ENCODE measurements at regions not wholly inside any gene's neighbourhood (a gene's known extent, or its start where the extent isn't known, plus 50 kb on each side); places are given as distances from the start of the nearest gene placed in this dataset.

DNA sequence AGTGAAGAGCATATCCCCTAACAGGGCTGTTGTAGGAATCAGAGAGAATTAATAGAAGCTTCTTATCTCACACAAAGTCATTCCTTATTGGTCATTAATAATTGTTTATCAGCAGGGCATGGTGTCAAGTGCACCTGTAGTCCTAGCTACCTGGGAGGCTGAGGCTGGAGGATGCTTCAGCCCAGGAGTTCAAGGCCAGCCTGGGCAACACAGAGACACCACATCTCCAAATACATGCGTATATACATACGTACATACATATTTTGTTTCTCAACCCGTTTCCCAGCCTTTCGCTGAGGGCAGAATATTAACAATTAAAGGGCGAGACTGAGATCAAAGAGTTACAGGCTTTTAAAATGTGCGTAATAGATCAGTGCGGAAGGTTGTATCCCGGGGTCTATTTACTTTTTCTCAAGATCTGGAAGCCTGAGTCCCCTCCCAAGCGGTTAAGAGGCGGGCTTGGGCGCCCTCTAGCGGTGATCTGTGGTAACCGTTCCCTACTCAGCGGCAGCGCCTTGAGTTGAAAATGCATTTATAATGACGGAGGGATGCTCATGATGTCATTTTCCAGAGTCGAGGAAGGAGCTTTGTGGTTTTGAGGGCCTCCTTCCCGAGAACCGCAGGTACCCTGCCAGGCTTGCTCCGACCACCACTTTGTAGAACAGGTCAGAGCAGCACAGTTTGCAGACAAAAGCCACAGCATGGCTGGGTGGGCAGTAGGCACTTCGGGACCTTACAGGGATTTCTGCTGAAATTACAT, 169.6 kb upstream of the GPR12 start:
- DNase-seq, result peak; percentile 15

DNA sequence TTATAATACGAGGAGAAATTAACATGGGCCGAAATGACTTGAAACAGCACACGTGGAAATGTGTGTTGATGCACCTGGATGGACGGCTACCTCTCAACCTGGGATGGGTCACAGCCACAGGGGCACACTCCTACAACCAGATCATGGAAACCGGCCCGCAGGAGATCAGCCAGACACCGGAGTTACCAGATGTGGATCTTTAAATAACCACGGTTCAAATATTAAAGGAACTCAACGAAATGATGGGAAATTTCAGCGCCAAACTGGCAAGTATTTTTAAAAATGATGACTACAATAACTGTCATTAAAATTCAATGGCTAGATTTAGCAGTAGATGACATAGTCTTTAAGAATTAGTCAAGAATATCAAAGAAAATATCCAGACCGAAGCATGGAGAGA, 166.9 kb upstream of the GPR12 start:
- DNase-seq, result no peak

DNA sequence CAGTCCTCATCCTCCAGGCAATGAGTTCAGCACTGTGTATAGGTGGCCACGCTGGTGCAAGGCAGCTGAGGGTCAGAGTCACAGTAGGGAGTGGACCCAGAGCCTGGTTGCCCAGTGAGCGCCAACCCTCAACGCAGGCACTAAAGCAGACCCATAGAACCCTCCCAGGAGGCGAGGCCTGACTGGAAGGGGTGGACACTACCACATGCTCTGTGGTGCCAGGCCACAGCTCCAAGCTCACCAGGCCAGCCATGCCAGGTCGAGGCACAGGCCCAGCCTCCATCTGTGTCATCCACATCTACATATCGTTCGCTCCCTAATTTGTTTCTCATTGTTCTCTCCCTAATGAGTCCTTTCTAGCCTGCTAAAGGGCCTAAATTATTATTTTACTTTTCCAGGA, 165.8 kb upstream of the GPR12 start:
- no peak for DNase-seq

DNA sequence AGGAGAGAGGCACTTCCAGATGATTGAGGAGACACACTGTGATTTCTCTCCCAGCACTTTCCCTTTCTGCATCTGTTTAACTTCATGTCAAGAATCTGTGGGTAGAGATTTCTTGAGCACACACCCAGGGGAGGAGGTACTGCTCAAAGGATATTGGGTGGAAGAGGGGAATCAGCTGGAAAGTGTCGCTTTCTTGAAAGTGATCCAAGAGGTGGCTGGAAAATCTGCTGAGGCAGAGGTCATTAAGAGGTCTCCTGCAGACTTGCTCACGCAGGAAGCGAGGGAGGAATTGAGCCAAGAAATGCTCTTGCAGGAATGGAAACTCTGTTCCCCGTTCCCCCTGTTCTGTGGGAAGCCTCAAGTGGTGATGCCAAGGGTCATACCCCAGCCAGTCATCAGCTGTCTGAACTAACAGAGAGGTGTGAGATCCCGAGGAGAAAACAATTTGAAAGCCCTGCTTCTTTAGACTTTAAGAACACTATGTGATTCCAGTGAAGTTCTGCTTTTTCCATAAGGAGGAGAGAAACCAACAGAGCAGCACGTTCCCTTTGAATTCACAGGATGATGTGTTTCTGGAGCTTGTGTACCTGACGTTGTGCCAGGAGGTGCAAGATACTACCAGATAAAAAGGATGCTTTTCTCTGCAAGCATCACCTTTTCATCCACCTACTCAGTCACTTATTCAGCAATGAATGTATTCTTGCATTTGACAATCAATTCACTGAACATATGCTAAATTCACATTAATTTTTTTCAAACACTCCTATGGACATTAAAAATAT, 163.4 kb upstream of the GPR12 start:
- no peak for DNase-seq

DNA sequence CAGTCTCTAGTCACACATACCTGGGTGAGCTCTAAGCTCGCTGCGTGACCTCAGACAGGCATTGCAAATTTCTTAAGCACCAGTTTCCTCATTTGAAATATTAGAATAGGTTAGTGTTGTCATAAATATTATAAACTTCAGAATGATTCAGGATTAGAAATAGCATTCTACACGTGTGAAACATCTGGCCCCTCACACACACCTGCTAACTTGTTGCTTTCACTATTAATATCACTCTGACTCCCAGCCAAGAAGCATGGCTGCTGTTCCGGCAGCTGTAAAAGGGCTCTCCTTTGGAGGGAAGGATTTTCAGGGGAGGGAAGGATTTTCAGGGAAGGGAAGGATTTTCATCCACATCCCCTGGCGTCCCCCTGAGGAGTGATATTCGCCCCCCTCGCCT, 161.3 kb upstream of the GPR12 start:
- no peak for DNase-seq

DNA sequence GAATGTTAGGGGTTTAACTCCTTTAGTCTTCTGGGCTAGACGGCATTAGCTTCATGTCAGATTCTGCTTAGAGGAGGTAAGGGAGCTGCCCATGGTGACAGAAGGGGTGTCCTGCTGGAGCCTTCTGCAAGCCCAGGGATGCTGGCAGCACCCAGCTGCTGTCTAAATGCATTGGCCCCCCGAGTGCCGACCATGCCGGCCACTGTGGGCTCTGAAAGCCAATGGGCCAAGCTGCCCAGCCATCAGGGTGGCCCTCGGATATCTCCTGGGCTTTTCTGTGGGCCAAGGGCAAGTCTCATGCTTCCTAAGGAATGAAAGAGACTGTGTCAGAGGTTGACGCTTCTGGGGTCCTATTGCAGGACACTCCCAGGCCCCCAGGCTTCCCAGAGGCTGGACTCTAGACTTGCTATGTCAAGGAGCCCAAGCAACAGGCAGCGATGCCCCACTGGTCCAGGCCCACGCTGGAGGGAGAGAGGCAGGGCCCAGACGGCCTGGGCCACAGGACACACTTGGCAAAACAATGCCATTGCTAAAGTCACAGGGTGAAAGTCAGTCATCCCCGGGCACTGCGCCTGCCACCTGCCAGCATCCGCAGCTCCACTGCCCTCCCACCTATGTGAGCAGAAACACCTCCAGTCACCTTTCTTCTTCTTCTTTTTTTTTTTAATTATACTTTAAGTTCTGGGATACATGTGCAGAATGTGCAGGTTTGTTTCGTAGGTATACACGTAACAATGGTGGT, 160.2 kb upstream of the GPR12 start:
- DNase-seq, result no peak

DNA sequence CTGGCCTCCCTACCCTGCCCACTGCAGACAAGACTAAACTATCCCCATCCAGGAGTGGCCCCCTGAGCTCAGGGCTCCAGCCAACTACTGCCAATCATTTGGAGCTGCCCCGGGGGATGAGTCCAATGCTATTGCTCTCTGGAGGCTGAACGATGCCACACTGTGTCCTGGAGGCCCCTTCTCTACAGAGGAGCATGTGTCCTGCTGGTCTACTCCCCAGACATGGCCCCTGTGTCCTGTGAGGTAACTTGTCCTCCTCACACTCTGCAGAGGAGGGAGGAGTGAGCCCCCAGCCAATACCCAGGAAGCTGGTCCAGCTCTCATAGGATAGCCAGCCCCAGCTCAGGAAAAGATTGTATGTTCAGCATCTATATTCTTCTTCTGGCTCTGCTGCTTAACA, 159.1 kb upstream of the GPR12 start:
- no peak for DNase-seq

DNA sequence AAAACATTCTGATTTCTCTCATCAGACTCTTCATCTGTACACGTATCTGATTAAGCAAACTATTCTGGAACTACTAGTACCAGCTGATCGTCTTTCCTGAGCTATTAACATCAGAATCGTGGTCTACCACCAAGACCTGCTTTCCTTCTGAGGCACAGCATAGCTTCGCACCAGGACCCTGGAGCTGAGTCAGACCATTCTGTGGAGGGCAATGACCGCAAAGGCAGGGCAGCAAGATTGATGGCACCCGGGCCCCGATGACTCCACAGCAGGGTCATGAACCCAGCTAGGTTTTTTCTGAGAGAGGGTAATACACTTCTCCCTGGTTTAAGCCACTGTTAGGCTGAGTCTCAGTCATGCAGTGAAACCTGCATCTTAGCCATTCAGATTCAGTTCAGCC, 158.7 kb upstream of the GPR12 start:
- no peak for DNase-seq

DNA sequence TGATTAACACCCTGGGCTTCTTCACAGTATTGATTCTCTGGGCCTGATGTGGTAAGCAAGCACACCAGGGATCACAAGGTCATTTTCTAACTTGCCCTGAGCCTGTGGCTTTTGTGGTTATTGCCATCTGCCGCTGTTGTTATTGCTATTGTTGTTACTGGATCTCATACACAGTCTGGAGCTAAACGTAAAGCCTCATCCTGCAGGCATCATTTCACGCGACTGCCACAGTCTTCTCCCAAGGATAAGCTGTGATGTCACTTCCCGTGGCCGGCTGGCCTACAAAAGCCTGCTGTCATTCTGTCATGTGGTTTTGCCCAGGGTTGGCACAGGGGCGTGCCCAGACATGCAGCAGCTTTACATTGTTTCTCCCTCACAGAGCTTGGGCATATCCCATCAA, 154.0 kb upstream of the GPR12 start:
- peak; percentile 41 for DNase-seq

DNA sequence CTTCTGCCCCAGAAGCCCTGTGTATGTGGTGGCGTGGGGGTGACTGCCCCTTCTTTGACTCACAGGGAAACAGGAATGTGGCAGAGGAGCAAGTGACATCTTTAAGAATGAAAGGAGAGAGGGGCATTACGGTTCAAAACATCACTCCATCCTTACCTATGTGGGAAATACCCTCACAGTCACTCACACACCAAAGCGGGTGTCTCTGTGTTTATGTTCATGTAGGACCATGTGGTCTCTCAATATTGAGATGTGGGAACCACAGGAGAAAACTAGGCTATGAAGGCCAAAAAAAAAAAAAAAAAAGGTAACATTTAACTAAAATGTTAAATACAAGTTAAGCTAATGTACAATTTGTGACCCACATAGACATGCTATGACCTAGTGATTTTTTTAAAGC, 153.6 kb upstream of the GPR12 start:
- no peak for DNase-seq

DNA sequence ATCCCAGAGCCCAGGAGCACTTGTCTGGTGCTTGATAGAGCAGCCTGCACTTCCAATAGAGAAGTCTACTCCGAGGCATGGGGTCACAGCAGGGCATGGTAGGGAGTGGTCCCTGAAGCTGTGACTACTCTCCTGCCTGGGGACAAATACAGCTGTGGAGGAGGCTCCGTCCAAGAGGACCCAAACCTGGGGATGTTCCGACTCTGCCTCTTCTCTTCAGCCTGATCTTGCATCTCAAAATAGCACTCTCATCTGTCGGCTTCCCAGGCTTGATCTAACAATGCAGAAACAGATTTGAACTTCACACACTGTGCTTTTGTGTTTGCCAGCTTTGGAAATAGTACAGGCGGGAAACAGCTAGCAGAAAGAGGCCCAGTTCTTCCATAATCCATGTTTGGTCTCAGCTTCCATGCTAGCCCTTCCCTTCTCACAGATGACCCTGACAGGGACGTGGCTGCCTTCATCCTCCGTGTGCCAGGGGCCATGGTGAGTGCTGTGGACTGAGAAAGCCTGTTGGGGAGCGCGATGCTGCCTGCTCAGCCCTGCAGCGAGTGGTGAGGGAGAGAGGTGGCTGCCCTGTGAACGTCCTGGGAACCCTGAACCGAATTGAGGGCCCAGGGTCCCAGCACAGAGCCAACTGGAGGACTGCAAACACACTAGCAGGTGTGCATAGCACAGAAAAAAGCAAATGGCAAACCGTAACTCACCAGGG, 150.3 kb upstream of the GPR12 start:
- no peak for DNase-seq

DNA sequence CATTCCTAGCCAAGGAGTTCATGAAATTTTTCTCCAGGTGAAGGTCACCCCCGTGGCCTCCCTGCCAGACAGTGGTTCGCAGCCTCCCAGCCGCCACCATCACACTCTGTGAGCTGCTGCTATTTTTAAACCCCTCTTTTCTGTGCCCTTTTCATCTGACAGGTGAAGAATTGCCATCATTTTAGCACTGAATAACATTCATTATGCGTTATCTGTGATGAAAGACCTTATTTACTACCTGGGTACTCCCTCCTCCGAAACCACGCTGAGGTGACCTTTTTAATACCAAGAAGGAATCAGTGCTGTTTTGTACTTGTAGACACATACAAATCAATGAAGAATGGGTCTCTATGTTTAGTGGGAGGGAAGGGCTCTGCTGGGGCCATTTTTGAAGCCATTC, 148.9 kb upstream of the GPR12 start:
- no peak for DNase-seq

DNA sequence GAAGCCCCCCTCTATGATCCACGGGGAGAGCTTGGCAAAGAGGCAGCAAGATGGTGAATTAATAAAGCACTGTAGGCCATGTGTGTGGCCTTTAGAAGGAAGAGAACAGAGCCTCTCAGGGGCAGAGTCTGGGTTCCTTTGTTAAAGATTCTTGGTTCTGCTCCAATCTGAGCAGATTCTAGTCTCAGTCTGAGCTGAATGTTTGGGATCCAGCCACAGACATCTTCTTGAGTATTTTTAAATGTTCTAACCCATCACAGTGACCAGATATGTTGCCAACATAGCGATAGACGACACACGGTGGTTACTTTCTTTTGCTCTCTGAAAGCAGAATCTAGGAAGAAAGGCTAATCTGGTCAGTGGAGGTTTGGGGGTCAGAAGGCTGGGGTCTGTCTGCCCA, 147.5 kb upstream of the GPR12 start:
- DNase-seq, result no peak

DNA sequence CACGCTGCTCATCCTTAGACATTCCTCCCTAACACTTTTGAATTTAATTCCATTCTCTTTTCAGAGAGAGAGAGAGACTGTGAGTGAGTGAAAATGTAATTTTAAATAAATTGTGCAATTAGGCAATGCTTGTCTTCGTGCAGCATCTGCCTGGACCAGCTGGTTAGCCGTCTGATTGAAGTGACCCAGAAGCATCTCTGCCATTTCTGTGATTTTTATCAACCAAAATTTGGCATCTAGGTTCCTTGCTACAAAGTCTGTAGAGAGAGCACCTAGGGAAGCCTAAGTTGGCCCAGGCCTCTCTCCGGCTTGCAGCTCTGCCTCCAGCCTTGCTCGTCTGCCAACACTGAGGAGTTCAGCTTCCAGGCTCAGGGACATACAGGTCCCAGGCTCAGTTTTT, 138.6 kb upstream of the GPR12 start:
- no peak for DNase-seq

DNA sequence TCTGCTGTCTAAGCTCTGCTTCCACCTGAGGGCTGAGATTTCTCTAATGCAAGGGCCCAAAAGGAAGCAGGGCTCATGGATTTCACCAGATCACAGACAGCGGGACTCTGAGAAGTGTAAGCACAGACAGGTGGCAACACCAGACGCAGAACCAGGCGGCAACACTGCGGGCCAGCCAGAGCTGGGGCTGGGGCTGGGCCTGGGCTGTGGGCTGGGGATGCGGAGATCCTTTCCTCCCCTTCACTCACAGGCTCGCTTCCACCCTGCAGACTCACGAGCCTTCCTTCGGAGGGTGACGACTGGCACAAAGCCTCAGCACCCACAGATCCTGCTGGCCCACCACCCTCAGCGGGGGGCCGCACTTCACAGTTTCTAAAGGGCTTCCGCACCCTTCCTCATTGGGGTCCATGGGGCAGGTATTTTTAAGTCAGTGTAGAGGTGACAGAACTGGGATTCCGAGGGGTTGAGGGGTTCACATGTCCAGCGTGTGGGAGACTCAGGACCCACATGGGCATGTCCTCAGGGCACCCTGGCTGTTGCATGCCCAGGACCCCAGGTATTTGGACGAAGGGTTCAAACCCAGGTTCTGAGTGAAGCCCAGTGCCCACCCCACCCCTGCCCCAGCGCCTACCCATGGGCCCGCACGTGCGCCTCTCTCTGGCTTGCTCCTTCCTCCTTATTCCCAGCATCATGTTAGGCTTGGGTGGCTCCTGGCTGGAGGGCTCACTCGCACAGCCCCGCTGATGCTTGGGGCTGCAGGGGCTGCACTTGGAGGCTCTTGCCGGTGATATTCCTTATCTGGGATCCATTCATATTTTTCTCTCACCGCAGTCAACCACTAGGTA, 137.3 kb upstream of the GPR12 start:
- DNase-seq, result no peak

DNA sequence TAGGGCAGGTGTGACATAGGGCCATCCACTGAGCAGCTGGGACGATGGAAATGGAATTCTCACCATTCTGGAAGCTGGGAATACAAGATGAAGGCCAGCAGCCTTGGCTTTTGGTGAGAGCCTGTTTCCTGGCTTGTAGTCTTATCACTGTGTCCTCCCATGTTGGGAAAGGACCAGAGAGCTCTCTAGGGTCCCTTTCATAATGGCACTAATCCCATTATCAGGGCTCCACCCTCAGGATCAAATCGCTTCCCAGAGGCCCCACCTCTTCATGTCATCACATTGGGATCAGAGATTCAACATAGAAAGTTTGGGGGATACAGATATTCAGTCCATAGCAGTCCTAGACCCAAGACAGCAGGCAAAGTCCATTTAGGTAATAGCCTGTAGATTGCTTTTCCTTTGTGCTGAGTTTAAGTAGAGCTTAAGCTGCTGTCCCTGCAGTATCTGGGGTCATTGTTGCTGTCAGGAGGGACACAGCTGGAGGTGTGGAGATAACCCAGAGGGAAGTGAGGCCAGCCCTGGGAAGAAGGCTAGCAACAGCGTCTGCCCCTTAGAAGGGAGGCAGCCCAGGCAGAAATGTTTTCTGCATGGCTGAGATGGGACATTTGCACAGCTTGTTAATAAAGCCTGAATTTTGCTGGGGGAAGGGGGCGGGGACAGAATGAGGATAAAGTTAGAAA, 136.5 kb upstream of the GPR12 start:
- no peak for DNase-seq

DNA sequence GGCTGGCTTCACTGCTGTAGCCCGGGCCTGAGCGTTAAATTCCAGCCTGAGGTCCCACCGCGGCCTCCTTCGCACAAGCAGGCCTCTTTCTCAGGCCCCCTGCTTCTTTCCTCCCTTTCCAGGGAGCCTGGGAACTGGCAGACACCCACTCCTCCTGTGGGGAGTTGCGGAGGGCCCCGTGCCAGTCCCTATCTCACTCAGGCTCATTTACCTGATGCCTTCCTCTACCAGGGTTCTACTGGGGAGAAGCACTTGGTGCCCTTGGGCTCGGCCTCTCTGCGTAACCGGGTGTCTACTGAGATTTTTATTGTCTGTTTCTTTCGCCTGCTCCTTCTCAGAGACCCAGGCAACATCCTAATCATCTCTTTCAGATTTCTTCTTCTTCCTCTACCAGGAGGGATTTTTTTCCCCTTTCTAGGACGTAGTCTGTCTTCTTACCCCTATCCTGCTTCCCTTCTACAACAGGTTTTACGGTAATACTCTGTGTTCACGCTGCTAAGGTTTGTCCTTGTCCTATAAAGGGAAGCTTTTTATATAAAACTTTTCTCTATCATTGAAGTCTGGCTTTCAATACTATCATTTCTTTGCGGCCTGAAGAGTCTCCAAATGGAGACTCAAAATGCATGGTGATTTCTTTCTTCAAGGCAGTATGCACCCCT, 135.4 kb upstream of the GPR12 start:
- no peak for DNase-seq

DNA sequence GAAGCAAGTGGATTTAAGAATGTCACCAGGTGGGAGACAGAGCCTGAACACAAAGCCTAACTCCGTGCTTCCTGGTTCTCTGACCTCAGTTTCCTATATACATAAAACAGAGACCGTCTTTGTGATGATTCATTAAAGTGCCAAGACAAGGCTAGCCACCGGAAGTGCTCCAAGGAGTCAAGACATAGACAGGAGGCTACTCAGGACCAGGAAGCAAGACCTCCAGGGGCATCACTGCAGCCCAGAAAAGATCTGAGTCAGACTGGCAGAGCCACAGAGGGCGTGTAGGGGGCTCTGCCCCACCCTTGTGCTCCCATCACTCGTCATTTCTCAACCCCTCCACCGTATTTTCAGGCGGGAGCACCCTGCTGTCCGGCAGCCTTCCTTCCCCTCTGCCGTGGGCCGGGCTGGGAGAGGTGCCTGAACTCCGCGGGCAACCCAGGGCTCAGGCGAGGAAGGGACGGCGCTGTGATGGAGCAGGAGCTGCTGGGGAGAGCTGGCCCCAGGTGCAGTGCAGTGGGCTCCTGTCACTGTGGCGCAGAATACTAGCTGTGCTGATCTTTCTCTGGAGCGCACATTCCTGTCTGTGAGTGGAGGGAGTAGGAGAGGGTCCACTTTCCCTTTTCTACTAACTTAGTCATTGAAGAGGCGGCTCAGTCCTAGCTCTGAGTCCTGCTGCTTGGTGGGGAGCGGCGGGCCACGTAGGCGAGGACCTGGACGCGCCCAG, 134.7 kb upstream of the GPR12 start:
- DNase-seq, result no peak

DNA sequence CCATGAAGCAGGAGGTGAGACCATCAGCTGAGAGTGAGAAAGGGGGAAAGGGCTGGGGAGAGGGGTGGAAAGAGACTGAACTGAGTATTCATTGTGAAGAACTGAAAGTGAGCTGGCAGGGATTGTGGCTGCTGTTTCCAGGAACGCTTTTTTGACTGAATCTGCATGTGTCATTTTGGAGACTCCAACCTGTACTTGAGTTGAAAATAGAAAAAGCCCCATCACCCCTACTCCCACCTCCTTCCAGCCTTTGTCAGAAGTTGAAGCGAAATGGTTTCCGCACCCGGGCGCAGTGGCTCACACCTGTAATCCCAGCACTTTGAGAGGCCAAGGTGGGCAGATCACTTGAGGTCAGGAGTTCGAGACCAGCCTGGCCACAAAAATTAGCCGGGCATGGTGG, 128.0 kb upstream of the GPR12 start:
- DNase-seq, result no peak

DNA sequence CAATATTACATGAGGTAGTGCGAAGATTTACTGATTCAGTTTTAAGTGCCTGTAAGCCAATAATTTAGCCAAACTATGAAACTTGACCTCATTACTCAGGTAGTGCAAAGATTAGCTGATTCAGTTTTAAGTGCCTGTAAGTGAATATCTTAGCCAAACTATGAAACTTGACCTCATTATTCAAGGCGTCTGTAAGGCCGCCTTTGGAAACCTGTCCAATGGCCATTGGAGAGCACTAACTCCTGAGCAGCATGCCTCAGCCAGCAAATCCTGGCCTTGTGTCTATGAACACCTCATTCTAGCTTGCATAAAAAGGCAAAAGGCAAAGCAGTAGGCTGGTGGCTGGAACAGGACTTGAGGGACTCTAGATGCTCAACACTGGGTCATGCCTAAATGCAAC, 127.0 kb upstream of the GPR12 start:
- DNase-seq, result no peak
